NB4 (cell line): ENCODE measurements at regions not wholly inside any gene's neighbourhood (a gene's known extent, or its start where the extent isn't known, plus 50 kb on each side); places are given as distances from the start of the nearest gene placed in this dataset.

ENCODE experiments used
- CTCF ChIP-seq: IDR thresholded peaks from one replicate; pipeline ENCODE4 v1.5.1; 2012; ENCODE audit warnings: low read depth, low read length
- POLR2A ChIP-seq: IDR thresholded peaks from 2 replicates; pipeline ENCODE4 v1.6.1; 2011; ENCODE audit warnings: mild to moderate bottlenecking; ENCODE audit not compliant: insufficient read length; ENCODE audit errors: extremely low read depth

GRCh38 chr4:133245226-133245625, 96.1 kb downstream of the PCDH10 start:
- TF ChIP-seq CTCF (no peak), POLR2A (no peak)
